Activated naive CD4-positive, alpha-beta T cell treated with anti-CD3 and anti-CD28 coated beads, Interleukin-2, amount 50 U/mL, for 24 hours (primary cell): ENCODE measurements at regions not wholly inside any gene's neighbourhood (a gene's known extent, or its start where the extent isn't known, plus 50 kb on each side); places are given as distances from the start of the nearest gene placed in this dataset.
"Not testable (repeated sequence)": the region's sequence is repeated elsewhere in the genome, so short reads cannot be mapped to it uniquely, and the experiment has no call there.

Source experiments
- H3K27ac Mint-ChIP-seq: one replicate; pipeline ENCODE4 v1.8.0; 2021; ENCODE audit warnings: mild to moderate bottlenecking, mixed read lengths
- H3K27me3 Mint-ChIP-seq: one replicate; pipeline ENCODE4 v1.8.0; 2021; ENCODE audit warnings: mixed read lengths
- H3K36me3 Mint-ChIP-seq: one replicate; pipeline ENCODE4 v1.8.0; 2021; ENCODE audit warnings: mixed read lengths
- H3K4me1 Mint-ChIP-seq: one replicate; pipeline ENCODE4 v1.8.0; 2021; ENCODE audit warnings: mixed read lengths
- H3K4me3 Mint-ChIP-seq: one replicate; pipeline ENCODE4 v1.8.0; 2021; ENCODE audit warnings: mild to moderate bottlenecking, mixed read lengths
- H3K9me3 Mint-ChIP-seq: one replicate; pipeline ENCODE4 v1.8.0; 2021; ENCODE audit warnings: mixed read lengths

DNA sequence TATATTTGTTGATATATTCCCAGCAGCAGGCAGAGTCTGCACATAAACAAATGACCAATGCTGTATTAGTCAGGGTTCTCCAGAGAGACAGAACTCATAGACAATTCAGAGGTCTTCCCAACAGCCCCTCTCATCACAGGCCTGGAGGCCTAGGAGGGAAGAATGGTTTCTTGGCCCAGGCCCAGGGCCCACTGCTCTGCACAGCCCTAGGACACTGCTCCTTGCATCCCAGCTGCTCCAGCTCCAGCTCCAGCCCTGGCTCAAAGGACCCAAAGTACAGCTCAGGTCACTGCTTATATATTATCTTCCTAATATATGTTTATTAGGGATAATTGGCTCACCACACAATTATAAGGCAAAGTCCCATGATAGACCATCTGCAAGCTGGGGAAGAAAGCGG, 749.9 kb downstream of the KCNJ2 start:
- Mint-ChIP-seq H3K4me3 (no peak overlapping the region), H3K27me3 (no peaks in the 10 kb centered on the region), H3K36me3 (no peaks in the 10 kb centered on the region), H3K27ac (no peak overlapping the region), H3K9me3 (peaks cover 21% of the 10 kb centered on the region), H3K4me1 (no peaks in the 10 kb centered on the region)

DNA sequence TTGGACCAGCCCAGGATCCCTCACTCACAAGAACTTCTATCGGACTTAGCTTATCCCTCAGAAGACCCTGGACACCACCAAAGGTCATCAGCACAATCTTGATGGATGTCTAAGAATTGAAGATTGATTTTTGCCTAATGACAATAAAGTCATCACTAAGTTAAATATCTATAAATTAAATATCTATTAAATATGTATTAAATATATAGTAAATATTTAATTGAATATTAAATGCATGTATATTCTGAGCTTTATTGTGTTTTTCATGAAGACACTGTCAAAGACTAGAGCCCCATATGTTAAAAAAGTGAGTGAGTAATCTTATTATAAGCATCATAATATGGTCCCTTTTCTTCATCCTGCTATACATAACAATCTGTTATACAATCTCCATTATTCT, 751.1 kb downstream of the KCNJ2 start:
- Mint-ChIP-seq H3K36me3 (no peaks in the 10 kb centered on the region), H3K27me3 (no peaks in the 10 kb centered on the region), H3K4me3 (no peak overlapping the region), H3K27ac (no peak overlapping the region), H3K9me3 (peaks cover 23% of the 10 kb centered on the region), H3K4me1 (no peaks in the 10 kb centered on the region)

DNA sequence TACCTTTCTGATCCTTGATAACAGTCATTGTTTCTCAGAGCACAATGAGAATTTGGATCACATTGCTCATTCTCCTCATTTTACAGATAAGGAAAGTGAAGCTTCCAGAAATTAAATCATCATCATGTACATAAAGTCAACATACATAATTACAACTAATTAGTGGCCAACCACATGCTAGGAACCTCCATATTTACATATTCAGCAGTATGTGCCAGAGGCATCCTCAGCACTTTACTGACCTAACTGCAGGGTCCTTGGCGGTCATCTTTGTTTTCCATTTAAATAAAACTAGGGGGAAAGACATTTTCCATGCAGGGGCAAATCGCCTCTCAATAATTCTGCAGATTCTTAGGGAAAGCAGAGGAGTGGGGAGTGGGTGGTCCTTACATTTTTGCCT, 752.9 kb downstream of the KCNJ2 start:
- H3K27me3 Mint-ChIP-seq = no peaks in the 10 kb centered on the region
- peaks cover 10% of the 10 kb centered on the region for H3K9me3 Mint-ChIP-seq
- H3K4me3 Mint-ChIP-seq = no peak overlapping the region
- no peak overlapping the region for H3K27ac Mint-ChIP-seq
- H3K36me3 Mint-ChIP-seq = no peaks in the 10 kb centered on the region
- H3K4me1 Mint-ChIP-seq = no peaks in the 10 kb centered on the region

DNA sequence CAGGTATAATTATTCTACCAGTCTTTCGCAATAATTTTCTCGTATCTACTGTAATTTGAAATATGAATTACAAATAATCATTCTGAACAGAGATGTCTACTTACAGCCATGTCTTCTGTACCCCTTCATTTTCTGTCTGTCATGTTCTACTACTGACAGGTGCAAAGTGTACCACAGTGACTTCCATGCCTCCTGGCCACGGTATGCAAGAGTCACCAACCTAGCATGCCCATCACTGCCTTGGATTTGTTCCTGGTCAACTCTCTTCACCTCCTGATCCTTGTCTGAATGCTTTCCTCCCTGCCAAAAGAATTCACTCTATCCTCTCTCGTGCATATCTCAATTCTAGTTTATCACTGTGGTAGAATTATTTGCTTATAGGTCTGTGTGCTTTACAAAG, 755.4 kb downstream of the KCNJ2 start:
- peaks cover 10% of the 10 kb centered on the region for H3K9me3 Mint-ChIP-seq
- H3K27me3 Mint-ChIP-seq = no peaks in the 10 kb centered on the region
- H3K4me1 Mint-ChIP-seq = no peaks in the 10 kb centered on the region
- H3K4me3 Mint-ChIP-seq = no peak overlapping the region
- H3K27ac Mint-ChIP-seq = peak overlapping the region; percentile 31
- no peaks in the 10 kb centered on the region for H3K36me3 Mint-ChIP-seq

DNA sequence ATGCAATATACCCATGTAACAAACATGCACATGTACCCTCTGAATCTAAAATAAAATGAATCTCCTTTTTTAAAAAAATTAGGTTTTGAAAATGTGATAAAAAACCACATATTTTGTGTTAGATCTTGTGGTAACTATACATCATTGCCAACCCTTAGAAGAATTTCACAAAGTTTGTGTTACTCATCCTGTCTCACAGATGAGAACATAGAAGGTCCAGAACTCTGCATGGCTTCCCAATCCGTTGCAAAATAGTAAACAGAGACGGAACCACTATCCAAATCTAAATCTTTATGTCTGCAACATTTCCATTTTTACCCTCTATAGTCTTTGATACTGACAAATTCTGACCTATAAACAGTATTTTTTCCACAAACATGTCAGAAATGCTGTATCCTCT, 759.9 kb downstream of the KCNJ2 start:
- Mint-ChIP-seq H3K27me3 (no peaks in the 10 kb centered on the region), H3K4me3 (no peak overlapping the region), H3K36me3 (no peaks in the 10 kb centered on the region), H3K27ac (no peak overlapping the region), H3K4me1 (no peaks in the 10 kb centered on the region), H3K9me3 (peaks cover 7% of the 10 kb centered on the region)

DNA sequence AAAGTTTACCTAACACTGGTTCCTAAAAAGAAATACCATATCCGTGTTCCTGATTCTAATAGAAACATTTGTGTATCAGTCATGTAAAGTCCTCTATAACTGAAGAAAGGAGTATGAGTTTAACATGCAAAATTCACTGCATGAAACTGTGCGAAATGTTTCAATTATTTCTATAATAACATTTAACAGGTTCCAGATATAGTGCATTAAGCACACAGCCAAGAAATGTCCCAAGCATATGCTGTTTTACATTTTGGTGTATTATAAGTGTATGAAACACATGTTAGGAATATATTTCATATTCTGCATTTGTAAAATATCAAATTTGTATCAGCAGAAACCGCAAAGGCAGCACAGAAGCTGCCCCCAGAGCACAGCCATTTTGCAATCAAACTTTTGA, 764.9 kb downstream of the KCNJ2 start:
- Mint-ChIP-seq H3K27ac (no peak overlapping the region), H3K4me1 (no peaks in the 10 kb centered on the region), H3K27me3 (no peaks in the 10 kb centered on the region), H3K36me3 (no peaks in the 10 kb centered on the region), H3K9me3 (no peaks in the 10 kb centered on the region), H3K4me3 (no peak overlapping the region)

DNA sequence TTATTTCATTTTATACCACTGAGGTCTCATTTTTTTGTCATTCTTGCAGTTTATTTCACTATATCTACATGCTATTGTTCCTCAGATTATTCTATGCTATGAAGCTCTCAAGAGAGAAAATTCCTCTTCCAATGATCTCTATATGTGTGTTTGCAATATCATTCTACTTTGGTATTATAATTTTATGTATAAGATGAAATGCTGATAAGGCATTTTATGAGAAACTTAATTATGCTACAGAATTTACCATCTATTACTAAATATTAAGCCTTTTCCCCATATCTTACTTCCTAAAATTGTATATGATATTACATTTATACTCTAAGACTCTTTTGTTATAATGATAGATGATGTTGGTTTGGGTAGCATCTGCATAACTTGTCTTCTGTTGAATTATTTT, 765.5 kb downstream of the KCNJ2 start:
- H3K36me3 Mint-ChIP-seq = no peaks in the 10 kb centered on the region
- H3K9me3 Mint-ChIP-seq = no peaks in the 10 kb centered on the region
- no peaks in the 10 kb centered on the region for H3K27me3 Mint-ChIP-seq
- no peak overlapping the region for H3K27ac Mint-ChIP-seq
- no peaks in the 10 kb centered on the region for H3K4me1 Mint-ChIP-seq
- no peak overlapping the region for H3K4me3 Mint-ChIP-seq

DNA sequence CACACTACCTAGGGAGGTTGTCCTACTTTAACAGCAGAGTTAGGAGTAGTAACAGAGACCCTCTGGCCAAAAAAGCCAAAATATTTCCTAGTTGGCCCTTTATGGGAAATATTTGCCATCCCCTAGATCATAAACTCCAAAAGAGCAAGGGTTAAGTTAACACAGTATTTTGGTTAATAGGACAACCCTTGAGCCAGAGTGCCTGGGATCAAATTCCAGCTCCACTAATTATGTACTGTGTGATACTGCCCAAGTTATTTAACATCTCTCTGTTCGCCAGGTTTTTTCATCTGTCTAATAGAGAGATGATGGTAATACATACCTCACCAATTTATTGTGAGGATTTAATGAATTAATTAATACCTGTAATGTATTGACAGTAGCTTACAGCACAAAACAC, 767.4 kb downstream of the KCNJ2 start:
- Mint-ChIP-seq H3K9me3 (no peaks in the 10 kb centered on the region), H3K4me1 (no peaks in the 10 kb centered on the region), H3K4me3 (no peak overlapping the region)

DNA sequence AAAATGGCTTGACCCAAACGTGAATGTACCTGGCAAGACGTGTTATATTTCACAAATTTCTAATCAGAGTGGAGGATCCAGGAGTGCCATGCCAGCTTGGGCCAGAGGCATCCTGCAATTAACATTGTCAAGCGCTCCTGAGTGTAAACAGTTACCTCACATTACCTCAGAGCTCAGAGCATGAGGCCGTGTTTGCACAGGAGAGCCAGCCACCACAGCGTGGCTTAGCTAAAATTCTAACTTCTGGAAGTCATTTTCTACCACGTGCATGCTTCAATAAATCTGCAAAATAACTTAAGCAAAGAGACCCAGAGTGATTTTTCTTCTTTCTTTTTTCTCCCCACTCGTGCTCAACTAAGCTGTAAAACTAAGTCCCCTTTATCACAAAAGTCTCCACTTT, 769.0 kb downstream of the KCNJ2 start:
- no peak overlapping the region for H3K4me3 Mint-ChIP-seq
- H3K9me3 Mint-ChIP-seq = no peaks in the 10 kb centered on the region
- no peaks in the 10 kb centered on the region for H3K4me1 Mint-ChIP-seq
- no peaks in the 10 kb centered on the region for H3K27me3 Mint-ChIP-seq
- H3K36me3 Mint-ChIP-seq = no peaks in the 10 kb centered on the region
- no peak overlapping the region for H3K27ac Mint-ChIP-seq

More for the DNA sequence above, 767.4 kb downstream of the KCNJ2 start:
- no peaks in the 10 kb centered on the region for H3K36me3 Mint-ChIP-seq
- H3K27me3 Mint-ChIP-seq = no peaks in the 10 kb centered on the region
- H3K27ac Mint-ChIP-seq = no peak overlapping the region

DNA sequence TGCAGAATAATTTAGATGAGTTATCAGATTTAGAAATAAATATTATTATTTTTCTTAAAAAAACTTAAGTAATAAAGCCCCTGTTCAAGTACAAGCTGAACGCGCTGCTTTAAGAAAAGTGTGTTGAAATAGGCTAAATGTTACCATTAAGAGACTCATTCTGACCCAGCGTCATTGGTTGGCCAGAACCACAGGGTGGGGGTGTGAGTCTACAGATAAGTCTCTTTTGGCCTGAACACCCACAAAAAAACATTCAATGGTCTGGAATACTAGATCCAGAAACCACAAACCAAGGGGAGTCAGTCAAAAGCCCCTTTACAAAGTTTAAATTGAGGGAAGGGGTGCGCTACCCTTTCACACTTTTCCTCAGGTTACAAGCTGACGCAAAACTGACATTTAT, 776.1 kb downstream of the KCNJ2 start:
- Mint-ChIP-seq H3K27ac (no peak overlapping the region), H3K27me3 (no peaks in the 10 kb centered on the region), H3K9me3 (peaks cover 3% of the 10 kb centered on the region), H3K4me1 (no peaks in the 10 kb centered on the region), H3K4me3 (no peak overlapping the region), H3K36me3 (no peaks in the 10 kb centered on the region)

DNA sequence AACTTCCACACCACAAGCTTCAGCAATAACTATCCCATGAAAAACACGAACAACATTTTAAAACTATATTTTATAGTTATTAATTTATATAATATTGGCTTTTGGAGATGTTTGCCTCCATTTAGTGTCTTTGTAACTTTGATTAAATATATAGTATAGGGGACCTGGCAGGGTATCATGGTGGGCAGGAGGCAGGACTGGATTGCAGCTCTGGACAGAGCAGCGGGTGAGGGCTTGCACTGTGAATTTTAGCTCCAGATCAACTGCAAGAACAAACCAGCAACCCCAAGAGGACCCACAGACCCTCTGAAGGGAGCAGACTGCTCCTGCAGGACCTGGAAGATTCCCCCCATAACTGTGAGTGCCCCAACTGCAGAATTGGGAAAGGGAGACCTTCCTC, 777.9 kb downstream of the KCNJ2 start:
- no peak overlapping the region for H3K4me3 Mint-ChIP-seq
- peaks cover 9% of the 10 kb centered on the region for H3K9me3 Mint-ChIP-seq
- H3K27me3 Mint-ChIP-seq = no peaks in the 10 kb centered on the region
- no peaks in the 10 kb centered on the region for H3K36me3 Mint-ChIP-seq
- no peaks in the 10 kb centered on the region for H3K4me1 Mint-ChIP-seq
- peak overlapping the region; percentile 61 for H3K27ac Mint-ChIP-seq

DNA sequence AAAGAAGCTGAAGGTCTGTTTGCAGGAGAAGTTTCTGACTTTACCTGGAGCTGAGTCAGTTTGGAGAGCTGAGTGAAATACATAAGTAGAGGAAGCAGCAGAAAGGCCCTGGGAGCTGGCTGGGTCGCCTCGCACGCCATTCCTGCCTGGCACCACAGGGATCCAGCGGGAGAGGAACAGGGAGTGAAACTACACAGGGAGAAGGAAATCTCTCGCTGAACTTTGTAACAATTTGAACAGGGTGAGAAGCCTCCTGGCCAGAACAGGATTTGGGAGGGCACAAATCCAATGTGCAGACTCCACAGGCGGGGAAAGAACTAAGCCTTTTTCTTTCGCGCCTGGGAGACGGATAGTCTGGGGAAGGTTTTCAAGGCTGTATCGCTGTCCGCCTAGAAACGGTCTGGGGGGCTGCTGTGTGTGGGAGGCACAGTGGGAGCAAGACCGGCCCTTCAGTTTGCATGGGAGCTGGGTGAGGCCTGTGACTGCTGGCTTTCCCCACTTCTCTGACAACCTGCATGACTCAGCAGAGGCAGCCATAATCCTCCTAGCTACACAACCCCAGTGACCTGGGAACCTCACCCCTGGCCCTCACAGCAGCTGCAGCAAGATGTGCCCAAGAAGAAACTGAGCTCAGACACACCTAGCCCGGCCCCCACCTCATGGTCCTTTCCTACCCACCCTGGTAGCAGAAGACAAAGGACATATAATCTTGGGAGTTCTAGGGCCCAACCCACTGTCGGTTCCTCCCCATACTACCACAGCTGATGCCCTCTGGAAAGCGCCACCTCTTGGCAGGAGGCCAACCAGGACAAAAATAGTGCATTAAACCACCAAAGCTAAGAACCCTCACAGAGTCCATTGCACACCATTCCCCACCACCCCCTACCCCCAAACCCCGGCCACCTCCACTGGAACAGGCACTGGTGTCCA, 778.6 kb downstream of the KCNJ2 start:
- peaks cover 9% of the 10 kb centered on the region for H3K9me3 Mint-ChIP-seq
- H3K4me1 Mint-ChIP-seq = no peaks in the 10 kb centered on the region
- no peaks in the 10 kb centered on the region for H3K36me3 Mint-ChIP-seq
- H3K4me3 Mint-ChIP-seq = no peak overlapping the region
- no peaks in the 10 kb centered on the region for H3K27me3 Mint-ChIP-seq
- H3K27ac Mint-ChIP-seq = peak overlapping the region; percentile 61

DNA sequence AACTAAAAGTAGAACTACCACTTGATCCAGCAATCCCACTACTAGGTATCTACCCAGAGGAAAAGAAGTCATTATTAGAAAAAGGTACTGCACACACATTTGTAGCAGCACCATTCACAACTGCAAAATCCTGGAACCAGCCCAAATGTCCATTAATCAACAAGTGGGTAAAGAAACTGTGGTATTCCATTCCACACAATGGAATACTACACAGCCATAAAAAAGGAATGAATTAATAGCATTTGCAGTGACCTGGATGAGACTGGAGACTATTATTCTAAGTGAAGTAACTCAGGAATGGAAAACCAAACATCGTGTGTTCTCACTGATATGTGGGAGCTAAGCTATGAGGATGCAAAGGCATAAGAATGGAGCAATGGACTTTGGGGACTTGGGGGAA, 783.8 kb downstream of the KCNJ2 start:
- H3K4me1 Mint-ChIP-seq, H3K27ac Mint-ChIP-seq, H3K36me3 Mint-ChIP-seq, H3K4me3 Mint-ChIP-seq, H3K27me3 Mint-ChIP-seq, H3K9me3 Mint-ChIP-seq: not testable (repeated sequence)

DNA sequence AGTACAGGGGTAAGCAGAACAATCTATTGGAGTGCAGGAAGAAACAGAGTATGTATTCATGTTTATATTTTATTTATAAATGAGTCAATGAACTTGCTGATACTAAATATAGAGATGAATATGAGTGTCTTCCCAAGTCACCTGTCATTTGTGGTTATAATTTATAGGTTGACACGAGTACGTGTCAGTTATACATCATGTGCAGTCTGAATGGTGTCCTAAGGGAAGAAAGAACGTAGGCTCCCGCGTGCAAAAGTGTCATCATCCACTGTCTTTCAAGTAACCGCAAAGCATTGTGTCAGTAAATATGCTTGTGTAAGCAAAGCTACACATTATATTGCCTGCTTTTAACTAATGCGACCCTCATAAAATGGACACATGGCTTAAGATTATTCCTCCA, 786.1 kb downstream of the KCNJ2 start:
- H3K27ac Mint-ChIP-seq = no peak overlapping the region
- no peaks in the 10 kb centered on the region for H3K4me1 Mint-ChIP-seq
- H3K9me3 Mint-ChIP-seq = peaks cover 6% of the 10 kb centered on the region

DNA sequence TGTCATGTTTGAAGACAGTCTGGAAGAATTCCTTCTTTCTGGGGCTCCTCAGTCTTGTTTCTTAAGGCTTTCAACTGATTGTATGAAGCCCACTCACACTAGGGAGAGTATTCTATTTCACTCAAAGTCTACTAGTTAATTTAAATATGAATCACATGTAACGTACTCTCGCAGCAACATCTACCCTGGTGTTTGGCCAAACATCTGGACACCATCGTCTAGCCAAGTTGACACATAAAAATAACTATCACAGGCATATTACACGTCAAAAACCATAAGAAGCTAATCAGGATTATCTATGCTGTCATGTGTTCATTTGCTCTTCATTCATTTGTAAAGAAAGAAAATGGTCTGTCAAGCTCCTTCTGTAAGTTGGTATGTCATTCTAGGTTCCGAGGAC, 787.4 kb downstream of the KCNJ2 start:
- no peaks in the 10 kb centered on the region for H3K9me3 Mint-ChIP-seq
- no peaks in the 10 kb centered on the region for H3K27me3 Mint-ChIP-seq
- H3K27ac Mint-ChIP-seq = no peak overlapping the region
- H3K36me3 Mint-ChIP-seq = no peaks in the 10 kb centered on the region
- no peaks in the 10 kb centered on the region for H3K4me1 Mint-ChIP-seq
- no peak overlapping the region for H3K4me3 Mint-ChIP-seq

More for the DNA sequence above, 786.1 kb downstream of the KCNJ2 start:
- Mint-ChIP-seq H3K4me3 (no peak overlapping the region), H3K36me3 (no peaks in the 10 kb centered on the region), H3K27me3 (no peaks in the 10 kb centered on the region)

DNA sequence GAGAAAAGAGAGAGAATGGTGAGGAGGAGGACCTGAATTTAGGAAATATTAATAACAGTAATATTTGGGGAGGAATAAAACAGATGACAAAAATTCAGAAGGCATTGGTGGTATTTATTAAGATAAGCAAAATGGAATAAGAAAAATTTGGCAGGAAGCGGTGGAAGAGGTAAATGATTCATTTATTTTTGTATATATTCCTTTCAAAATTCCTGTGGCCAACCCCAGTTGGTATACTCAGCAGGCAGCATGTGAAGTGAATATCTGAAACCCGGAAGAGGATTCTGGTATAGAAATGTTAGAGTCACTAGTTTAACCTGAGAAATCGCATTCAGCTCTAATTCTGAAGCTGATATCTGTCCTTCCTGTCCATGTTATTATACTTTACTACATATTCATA, 792.0 kb downstream of the KCNJ2 start:
- no peaks in the 10 kb centered on the region for H3K9me3 Mint-ChIP-seq
- H3K4me3 Mint-ChIP-seq = no peak overlapping the region
- no peaks in the 10 kb centered on the region for H3K27me3 Mint-ChIP-seq
- H3K4me1 Mint-ChIP-seq = no peaks in the 10 kb centered on the region
- no peaks in the 10 kb centered on the region for H3K36me3 Mint-ChIP-seq
- H3K27ac Mint-ChIP-seq = no peak overlapping the region

DNA sequence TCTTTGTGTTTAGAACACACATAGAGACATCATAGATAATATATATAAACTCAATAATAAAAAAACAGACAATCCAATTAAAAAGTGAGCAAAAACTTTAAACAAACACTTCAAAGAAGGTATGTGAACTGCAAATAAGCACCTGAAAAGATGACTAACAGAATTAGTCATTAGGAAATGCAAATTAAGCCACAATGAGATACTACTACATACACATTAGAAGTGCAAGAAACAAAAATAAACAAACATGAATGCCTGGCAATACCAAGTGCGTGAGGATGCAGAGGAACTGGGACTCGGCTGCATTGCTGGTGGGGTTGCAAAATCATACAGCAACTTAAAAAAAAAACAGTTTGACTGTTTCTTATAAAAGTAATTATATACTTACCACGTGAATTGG, 799.0 kb downstream of the KCNJ2 start:
- Mint-ChIP-seq H3K36me3 (no peaks in the 10 kb centered on the region), H3K27me3 (no peaks in the 10 kb centered on the region), H3K4me3 (no peak overlapping the region), H3K4me1 (no peaks in the 10 kb centered on the region), H3K27ac (no peak overlapping the region), H3K9me3 (peaks cover 22% of the 10 kb centered on the region)
